ENCODE measurements at regions not wholly inside any gene's neighbourhood (a gene's known extent, or its start where the extent isn't known, plus 50 kb on each side); places are given as distances from the start of the nearest gene placed in this dataset.

DNA sequence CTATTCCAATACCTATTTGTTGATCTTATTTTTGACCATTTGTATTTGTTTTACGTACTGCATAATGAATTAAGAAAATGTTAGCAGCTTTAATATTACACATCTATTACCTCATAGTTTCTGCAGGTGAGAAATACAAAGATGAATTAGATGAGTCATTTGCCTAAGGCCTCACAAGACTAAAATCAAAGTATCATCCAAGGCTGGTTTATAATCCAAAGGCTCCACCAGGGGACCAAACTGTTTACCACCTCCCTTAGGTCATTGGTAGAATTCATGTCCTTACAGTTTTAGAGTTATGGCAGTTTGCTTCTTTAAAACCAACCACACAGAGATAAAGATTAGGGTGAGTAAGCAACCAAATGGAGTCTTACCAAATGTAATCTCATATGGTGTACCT, 848.1 kb downstream of the SLITRK6 start:
- H4K20me1 ChIP-seq (ENCODE audit: insufficient read depth, low read length) = no peaks in the 10 kb centered on the region
- no peaks in the 10 kb centered on the region for H3K79me2 ChIP-seq (ENCODE audit: insufficient read depth, low read depth, low read length)
- no peak overlapping the region for H2AFZ ChIP-seq (ENCODE audit: low read length)
- POLR2A ChIA-PET = interaction anchor here (1.0 to 1.5 kb wide), 4 partner anchors 9 to 25 kb away, joined by 3 to 5 read pairs (median 4); no protein-coding TSS in a partner anchor
- H3K4me3 ChIP-seq (ENCODE audit: low read depth, low read length, poor library complexity, severe bottlenecking) = no peak overlapping the region
- BruUV-seq (replicated peaks) = no TSS peak
- H3K9me2 ChIP-seq (ENCODE audit: insufficient read depth, low read length) = no peaks in the 10 kb centered on the region
- intact Hi-C loops (cut with micrococcal nuclease; ENCODE audit: unreplicated experiment) = no loop called here
- H3K9me3 ChIP-seq (ENCODE audit: low read length) = peaks cover 12% of the 10 kb centered on the region; the same call in 1 of the 2 replicates
- H3K36me3 ChIP-seq (ENCODE audit: insufficient read depth, low read length) = no peaks in the 10 kb centered on the region; the same call in 1 of the 2 replicates
- CTCF ChIA-PET (ENCODE audit: unreplicated experiment) = no interaction called here
- H3K4me1 ChIP-seq (ENCODE audit: insufficient read depth, low read length, poor library complexity, severe bottlenecking) = no peaks in the 10 kb centered on the region
- H3K27ac ChIP-seq (ENCODE audit: low read depth, low read length, poor library complexity, severe bottlenecking) = no peak overlapping the region
- no peak overlapping the region for H3K4me2 ChIP-seq (ENCODE audit: low read length)
- DNase-seq (ENCODE audit: low spot score) = no peak
- no peak for TF ChIP-seq EZH2phosphoT487 (IDR thresholded peaks at IDR 0.05; ENCODE audit: borderline replicate concordance, low read depth, low read length)
- TF ChIP-seq CTCF (conservative IDR thresholded peaks at IDR 0.05; ENCODE audit: low read length) = no peak

GRCh38 chr13:84946192-84946591, 853.0 kb downstream of the SLITRK6 start:
- no peak overlapping the region for H2AFZ ChIP-seq (ENCODE audit: low read length)
- H3K4me3 ChIP-seq (ENCODE audit: low read depth, low read length, poor library complexity, severe bottlenecking) = no peak overlapping the region
- H3K4me1 ChIP-seq (ENCODE audit: insufficient read depth, low read length, poor library complexity, severe bottlenecking) = no peaks in the 10 kb centered on the region
- POLR2A ChIA-PET = interaction anchor here (0.7 to 2.6 kb wide), 6 partner anchors 10 to 28 kb away, joined by 3 to 10 read pairs (median 4); no protein-coding TSS in a partner anchor
- H3K9me2 ChIP-seq (ENCODE audit: insufficient read depth, low read length) = no peaks in the 10 kb centered on the region
- H3K9me3 ChIP-seq (ENCODE audit: low read length) = peaks cover 25% of the 10 kb centered on the region
- intact Hi-C loops (cut with micrococcal nuclease; ENCODE audit: unreplicated experiment) = no loop called here
- H3K79me2 ChIP-seq (ENCODE audit: insufficient read depth, low read depth, low read length) = no peaks in the 10 kb centered on the region
- H3K27ac ChIP-seq (ENCODE audit: low read depth, low read length, poor library complexity, severe bottlenecking) = no peak overlapping the region
- DNase-seq (ENCODE audit: low spot score) = no peak
- TF ChIP-seq EZH2phosphoT487 (IDR thresholded peaks at IDR 0.05; ENCODE audit: borderline replicate concordance, low read depth, low read length) (no peak), CTCF (conservative IDR thresholded peaks at IDR 0.05; ENCODE audit: low read length) (no peak)
- BruUV-seq (replicated peaks) = no TSS peak
- H3K4me2 ChIP-seq (ENCODE audit: low read length) = no peak overlapping the region
- no peaks in the 10 kb centered on the region for H4K20me1 ChIP-seq (ENCODE audit: insufficient read depth, low read length)
- no peaks in the 10 kb centered on the region; the same call in 1 of the 2 replicates for H3K36me3 ChIP-seq (ENCODE audit: insufficient read depth, low read length)
- CTCF ChIA-PET (ENCODE audit: unreplicated experiment) = no interaction called here

- Histone ChIP-seq H3K4me1 (ENCODE audit: insufficient read depth, low read length, poor library complexity, severe bottlenecking) (peaks cover 11% of the 10 kb centered on the region), H2AFZ (ENCODE audit: low read length) (peak overlapping the region; percentile 26; the same call in 1 of the 2 replicates), H3K4me3 (ENCODE audit: low read depth, low read length, poor library complexity, severe bottlenecking) (no peak overlapping the region), H3K4me2 (ENCODE audit: low read length) (no peak overlapping the region), H3K9me3 (ENCODE audit: low read length) (peaks cover 17% of the 10 kb centered on the region), H3K79me2 (ENCODE audit: insufficient read depth, low read depth, low read length) (no peaks in the 10 kb centered on the region), H3K9me2 (ENCODE audit: insufficient read depth, low read length) (no peaks in the 10 kb centered on the region), H3K27ac (ENCODE audit: low read depth, low read length, poor library complexity, severe bottlenecking) (no peak overlapping the region), H3K36me3 (ENCODE audit: insufficient read depth, low read length) (no peaks in the 10 kb centered on the region), H4K20me1 (ENCODE audit: insufficient read depth, low read length) (no peaks in the 10 kb centered on the region)
- TF ChIP-seq EZH2phosphoT487 (IDR thresholded peaks at IDR 0.05; ENCODE audit: borderline replicate concordance, low read depth, low read length) = no peak
- no peak for TF ChIP-seq CTCF (conservative IDR thresholded peaks at IDR 0.05; ENCODE audit: low read length)
- CTCF ChIA-PET (ENCODE audit: unreplicated experiment) = no interaction called here
- DNase-seq (ENCODE audit: low spot score) = no peak
- POLR2A ChIA-PET = interaction anchor here (0.5 to 1.0 kb wide), 2 partner anchors 9 to 33 kb away, joined by 3 read pairs; no protein-coding TSS in a partner anchor
- intact Hi-C loops (cut with micrococcal nuclease; ENCODE audit: unreplicated experiment) = no loop called here
- no TSS peak for BruUV-seq (replicated peaks)
Measured at GRCh38 chr13:84940798-84941197, 858.4 kb downstream of the SLITRK6 start.
